NB4 (cell line): ENCODE measurements at regions not wholly inside any gene's neighbourhood (a gene's known extent, or its start where the extent isn't known, plus 50 kb on each side); places are given as distances from the start of the nearest gene placed in this dataset.

Experiments used
- CTCF ChIP-seq: IDR thresholded peaks from one replicate; pipeline ENCODE4 v1.5.1; 2012; ENCODE audit warnings: low read depth, low read length
- MAX ChIP-seq: IDR thresholded peaks from 2 replicates; pipeline ENCODE4 v1.6.1; 2011; ENCODE audit warnings: low read depth, low read length
- POLR2A ChIP-seq: IDR thresholded peaks from 2 replicates; pipeline ENCODE4 v1.6.1; 2011; ENCODE audit warnings: mild to moderate bottlenecking; ENCODE audit not compliant: insufficient read length; ENCODE audit errors: extremely low read depth

- TF ChIP-seq CTCF, result no peak
- TF ChIP-seq POLR2A, result no peak
- TF ChIP-seq MAX, result no peak
These were observed 564.5 kb upstream of the PTBP2 start for GRCh38 chr1:96157101-96157500.
